Ishikawa (cell line): ENCODE measurements at regions not wholly inside any gene's neighbourhood (a gene's known extent, or its start where the extent isn't known, plus 50 kb on each side); places are given as distances from the start of the nearest gene placed in this dataset.

ENCODE experiments used
- EGR1 ChIP-seq: IDR thresholded peaks from 2 replicates; pipeline ENCODE4 v1.6.1; 2012
- FOXM1 ChIP-seq: IDR thresholded peaks from 2 replicates; pipeline ENCODE4 v1.6.1; 2012; ENCODE audit warnings: low read depth, borderline replicate concordance
- YY1 ChIP-seq: IDR thresholded peaks from 2 replicates; pipeline ENCODE4 v1.6.1; 2012; ENCODE audit warnings: low read depth
- TF ChIP-seq, protein P1 (sequence below): IDR thresholded peaks from 2 replicates; pipeline ENCODE4 v1.6.1; 2012; ENCODE audit warnings: low read depth, mild to moderate bottlenecking
- TF ChIP-seq, protein P2 (sequence below): IDR thresholded peaks from 2 replicates; pipeline ENCODE4 v1.6.1; 2012

DNA sequence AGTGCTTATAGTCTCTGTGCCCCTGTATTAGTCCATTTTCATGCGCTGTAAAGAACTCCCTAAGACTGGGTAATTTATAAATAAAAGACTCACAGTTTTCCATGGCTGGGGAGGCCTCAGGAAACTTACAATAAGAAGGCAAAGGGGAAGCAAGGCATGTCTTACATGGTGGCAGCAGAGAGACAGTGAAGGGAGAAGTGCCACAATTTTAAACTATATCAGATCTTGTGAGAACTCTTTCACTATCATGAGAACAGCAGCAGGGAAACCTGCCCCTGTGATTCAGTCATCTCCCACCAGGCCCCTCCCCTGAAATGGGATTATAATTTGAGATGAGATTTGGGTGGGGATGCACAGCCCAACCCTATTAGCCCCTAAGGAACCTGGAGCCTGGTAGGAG is 243.2 kb downstream of the EDEM1 start:
- TF ChIP-seq FOXM1 (no peak), YY1 (no peak), EGR1 (no peak)
- TF ChIP-seq, protein P1, sequence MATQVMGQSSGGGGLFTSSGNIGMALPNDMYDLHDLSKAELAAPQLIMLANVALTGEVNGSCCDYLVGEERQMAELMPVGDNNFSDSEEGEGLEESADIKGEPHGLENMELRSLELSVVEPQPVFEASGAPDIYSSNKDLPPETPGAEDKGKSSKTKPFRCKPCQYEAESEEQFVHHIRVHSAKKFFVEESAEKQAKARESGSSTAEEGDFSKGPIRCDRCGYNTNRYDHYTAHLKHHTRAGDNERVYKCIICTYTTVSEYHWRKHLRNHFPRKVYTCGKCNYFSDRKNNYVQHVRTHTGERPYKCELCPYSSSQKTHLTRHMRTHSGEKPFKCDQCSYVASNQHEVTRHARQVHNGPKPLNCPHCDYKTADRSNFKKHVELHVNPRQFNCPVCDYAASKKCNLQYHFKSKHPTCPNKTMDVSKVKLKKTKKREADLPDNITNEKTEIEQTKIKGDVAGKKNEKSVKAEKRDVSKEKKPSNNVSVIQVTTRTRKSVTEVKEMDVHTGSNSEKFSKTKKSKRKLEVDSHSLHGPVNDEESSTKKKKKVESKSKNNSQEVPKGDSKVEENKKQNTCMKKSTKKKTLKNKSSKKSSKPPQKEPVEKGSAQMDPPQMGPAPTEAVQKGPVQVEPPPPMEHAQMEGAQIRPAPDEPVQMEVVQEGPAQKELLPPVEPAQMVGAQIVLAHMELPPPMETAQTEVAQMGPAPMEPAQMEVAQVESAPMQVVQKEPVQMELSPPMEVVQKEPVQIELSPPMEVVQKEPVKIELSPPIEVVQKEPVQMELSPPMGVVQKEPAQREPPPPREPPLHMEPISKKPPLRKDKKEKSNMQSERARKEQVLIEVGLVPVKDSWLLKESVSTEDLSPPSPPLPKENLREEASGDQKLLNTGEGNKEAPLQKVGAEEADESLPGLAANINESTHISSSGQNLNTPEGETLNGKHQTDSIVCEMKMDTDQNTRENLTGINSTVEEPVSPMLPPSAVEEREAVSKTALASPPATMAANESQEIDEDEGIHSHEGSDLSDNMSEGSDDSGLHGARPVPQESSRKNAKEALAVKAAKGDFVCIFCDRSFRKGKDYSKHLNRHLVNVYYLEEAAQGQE: no peak
- TF ChIP-seq, protein P2, sequence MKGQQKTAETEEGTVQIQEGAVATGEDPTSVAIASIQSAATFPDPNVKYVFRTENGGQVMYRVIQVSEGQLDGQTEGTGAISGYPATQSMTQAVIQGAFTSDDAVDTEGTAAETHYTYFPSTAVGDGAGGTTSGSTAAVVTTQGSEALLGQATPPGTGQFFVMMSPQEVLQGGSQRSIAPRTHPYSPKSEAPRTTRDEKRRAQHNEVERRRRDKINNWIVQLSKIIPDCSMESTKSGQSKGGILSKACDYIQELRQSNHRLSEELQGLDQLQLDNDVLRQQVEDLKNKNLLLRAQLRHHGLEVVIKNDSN: no peak
